Amniotic stem cell (primary cell): ENCODE measurements at regions not wholly inside any gene's neighbourhood (a gene's known extent, or its start where the extent isn't known, plus 50 kb on each side); places are given as distances from the start of the nearest gene placed in this dataset.

Experiments
- DNase-seq: peaks from one replicate; lab custom pipeline; 2025; lab: John Stamatoyannopoulos, UW

- DNase-seq, result no peak
Observed at GRCh38 chr2:19809206-19809605, 92.6 kb downstream of the TTC32 start.

- DNase-seq, result no peak
Observed at GRCh38 chr2:19807866-19808265, 93.9 kb downstream of the TTC32 start.

GRCh38 chr2:19807346-19807745 lies 94.4 kb downstream of the TTC32 start:
- no peak for DNase-seq

- DNase-seq, result no peak
Observed at GRCh38 chr2:19806591-19806990, 95.2 kb downstream of the TTC32 start.

- DNase-seq, result no peak
Observed at GRCh38 chr2:19806131-19806530, 95.7 kb downstream of the TTC32 start.

GRCh38 chr2:19805266-19805665 lies 96.5 kb downstream of the TTC32 start:
- no peak for DNase-seq

- DNase-seq, result no peak
Observed at GRCh38 chr2:19804639-19805260, 97.0 kb downstream of the TTC32 start.

- DNase-seq, result no peak
Observed at GRCh38 chr2:19802086-19802841, 99.5 kb downstream of the TTC32 start.

GRCh38 chr2:19801367-19802080 lies 100.3 kb downstream of the TTC32 start:
- DNase-seq, result peak; percentile 84

- DNase-seq, result no peak
Observed at GRCh38 chr2:19800796-19801195, 101.0 kb downstream of the TTC32 start.

- no peak for DNase-seq
Observed at GRCh38 chr2:19799881-19800780, 101.7 kb downstream of the TTC32 start.

- no peak for DNase-seq
Observed at GRCh38 chr2:19797871-19798270, 103.9 kb downstream of the TTC32 start.

- DNase-seq, result no peak
Observed at GRCh38 chr2:19797243-19797810, 104.5 kb downstream of the TTC32 start.

- DNase-seq, result peak; percentile 54
Observed at GRCh38 chr2:19796035-19796695, 105.6 kb downstream of the TTC32 start.

- DNase-seq, result no peak
Observed at GRCh38 chr2:19793132-19793750, 108.5 kb downstream of the TTC32 start.

GRCh38 chr2:19790291-19790690 lies 111.5 kb downstream of the TTC32 start:
- DNase-seq, result no peak

- DNase-seq, result no peak
Observed at GRCh38 chr2:19787134-19787533, 114.6 kb downstream of the TTC32 start.

- DNase-seq, result no peak
Observed at GRCh38 chr2:19786408-19787058, 115.2 kb downstream of the TTC32 start.

- DNase-seq, result no peak
Observed at GRCh38 chr2:19785867-19786266, 115.9 kb downstream of the TTC32 start.

GRCh38 chr2:19785447-19785846 lies 116.3 kb downstream of the TTC32 start:
- DNase-seq, result no peak
